OCI-M2 (cell line): ENCODE measurements at regions not wholly inside any gene's neighbourhood (a gene's known extent, or its start where the extent isn't known, plus 50 kb on each side); places are given as distances from the start of the nearest gene placed in this dataset.

Experiments
- DNase-seq: peaks from one replicate; lab custom pipeline; 2025; ENCODE audit not compliant: unreplicated experiment; lab: John Stamatoyannopoulos, UW

DNA sequence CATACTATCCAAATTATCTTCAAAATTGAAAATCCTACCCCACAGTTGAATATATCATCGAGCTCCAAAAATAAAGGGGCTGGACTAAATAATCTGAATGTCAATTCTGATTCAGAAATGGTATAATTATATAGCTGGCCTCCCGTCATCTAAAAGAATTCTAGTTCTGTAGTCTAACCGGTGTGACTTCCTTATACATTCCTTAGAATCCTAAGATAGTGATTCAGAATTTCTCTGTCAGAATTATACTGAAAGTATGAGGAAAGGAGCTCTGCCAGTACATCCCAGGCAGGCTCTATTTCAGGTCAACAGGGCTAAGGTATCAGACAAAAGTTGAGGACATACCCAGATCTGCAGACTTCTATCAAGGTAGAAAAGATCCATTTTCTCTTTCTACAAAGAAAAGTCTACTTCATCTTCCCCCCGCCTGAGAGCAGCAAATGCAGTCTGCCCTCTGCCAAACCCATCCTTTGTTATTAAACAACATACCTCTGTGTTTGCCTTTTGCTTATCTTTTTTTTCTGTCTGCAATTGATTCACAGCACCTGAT, 128.5 kb downstream of the METTL4 start:
- no peak for DNase-seq

DNA sequence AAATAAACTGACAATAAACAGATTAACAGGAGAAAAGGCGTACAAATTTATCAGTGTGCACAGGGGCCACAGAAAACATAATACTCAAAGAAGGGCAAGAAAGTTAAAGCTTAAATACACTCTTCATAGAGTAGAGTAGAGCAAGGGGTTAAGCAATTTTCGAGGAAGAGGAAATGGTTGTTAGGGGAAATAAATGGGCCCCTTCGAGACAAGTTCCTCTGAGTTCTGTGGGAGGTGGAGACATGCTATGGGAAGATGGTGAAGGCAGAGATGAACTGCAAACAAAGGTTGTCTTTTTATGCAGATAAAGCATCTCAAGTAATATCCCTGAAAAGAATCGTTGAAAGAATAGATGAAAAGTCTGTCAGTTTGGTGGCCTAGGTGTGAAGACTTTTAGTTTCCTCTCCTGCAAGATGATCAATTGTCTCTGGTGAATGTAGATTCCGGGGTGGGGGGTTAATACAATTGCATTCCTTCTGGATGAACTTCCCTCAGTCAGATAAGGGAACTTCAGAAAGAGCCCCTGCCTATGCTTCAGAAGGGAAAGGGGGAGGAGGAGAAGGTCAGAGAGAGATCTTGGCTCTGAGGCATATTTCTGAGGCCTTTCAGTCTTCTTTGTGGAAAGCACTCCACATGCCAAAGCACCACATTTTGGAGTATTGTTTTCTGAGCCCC, 127.0 kb downstream of the METTL4 start:
- no peak for DNase-seq

DNA sequence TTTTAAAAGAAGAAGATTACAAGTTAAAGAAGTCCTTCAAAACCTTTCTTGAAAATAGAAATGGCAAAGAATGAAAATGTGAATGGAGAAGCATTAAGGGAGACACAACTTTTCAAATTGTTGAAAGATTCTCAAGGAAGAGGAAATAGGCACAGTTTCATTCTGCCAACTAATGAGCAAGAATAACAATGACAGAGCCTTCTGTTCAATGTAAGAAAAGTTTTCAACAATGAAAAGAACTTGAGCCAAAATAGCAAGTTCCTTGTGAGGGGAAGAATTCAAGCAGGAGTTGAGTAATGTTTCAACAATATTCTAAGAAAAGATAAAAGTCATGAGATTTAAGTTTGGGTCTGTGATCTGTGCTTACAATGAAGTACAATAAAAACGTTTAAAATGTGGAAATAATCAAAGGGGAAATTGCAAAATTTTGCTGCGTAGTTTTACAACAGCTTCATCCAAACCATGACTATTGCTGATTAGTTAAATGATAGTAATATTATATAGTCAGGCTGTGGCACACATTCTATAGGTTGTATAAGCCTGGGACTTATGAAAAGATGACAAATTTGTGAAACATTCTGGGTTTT, 122.6 kb downstream of the METTL4 start:
- DNase-seq, result no peak

DNA sequence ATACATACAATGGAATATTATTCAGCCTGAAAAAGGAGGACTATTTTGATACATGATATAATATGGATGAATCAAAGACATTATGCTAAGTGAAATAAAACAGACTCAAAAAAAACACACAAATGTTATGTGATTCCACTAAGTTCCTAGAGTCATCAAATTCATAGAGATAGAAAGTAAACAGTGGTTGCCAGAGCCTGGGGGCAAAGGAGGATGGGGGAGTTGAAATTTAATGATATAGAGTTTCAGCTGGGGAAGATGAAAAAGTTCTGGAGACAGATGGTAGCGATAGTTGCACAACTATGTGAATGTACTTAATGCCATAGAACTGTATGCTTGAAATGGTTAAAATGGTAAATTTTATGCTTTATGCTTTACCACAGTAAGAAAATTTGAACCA, 119.7 kb downstream of the METTL4 start:
- DNase-seq, result no peak

DNA sequence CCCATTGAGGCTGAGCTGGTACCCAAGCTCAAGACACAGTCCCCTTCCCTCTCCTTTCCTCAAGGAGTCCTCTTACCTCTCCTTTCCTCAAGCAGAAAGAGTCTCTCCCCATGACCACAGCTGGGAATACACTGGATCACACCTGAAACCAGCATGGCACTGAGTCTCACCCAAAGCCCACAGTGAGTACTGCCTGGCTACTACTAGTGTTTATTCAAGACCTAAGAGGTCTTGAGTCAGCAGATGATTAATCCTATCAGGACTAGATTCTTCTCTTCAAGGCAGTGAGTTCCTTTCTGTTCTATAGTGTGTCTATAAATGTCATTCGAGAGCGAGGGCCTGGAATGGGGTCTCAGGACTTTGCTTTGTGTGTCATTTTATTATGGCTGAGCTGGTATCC, 111.4 kb downstream of the METTL4 start:
- no peak for DNase-seq

DNA sequence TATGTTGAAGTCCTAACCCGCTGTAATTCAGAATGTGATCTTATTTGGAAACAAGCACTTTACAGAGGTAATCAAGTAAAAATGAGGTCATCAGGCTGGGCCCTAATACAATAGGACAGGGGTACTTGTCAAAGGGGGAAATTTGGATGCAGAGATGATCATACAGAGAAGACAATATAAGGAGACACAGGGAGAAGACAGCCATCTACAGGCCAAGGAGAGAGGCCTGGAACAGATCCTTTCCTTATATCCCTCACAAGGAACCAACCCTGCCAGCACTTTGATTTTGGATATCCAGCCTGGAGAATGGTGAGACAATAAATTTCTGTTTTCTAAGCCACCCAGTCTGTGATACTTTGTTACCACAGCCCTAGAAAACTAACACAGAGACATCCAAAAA, 104.3 kb downstream of the METTL4 start:
- DNase-seq, result no peak

DNA sequence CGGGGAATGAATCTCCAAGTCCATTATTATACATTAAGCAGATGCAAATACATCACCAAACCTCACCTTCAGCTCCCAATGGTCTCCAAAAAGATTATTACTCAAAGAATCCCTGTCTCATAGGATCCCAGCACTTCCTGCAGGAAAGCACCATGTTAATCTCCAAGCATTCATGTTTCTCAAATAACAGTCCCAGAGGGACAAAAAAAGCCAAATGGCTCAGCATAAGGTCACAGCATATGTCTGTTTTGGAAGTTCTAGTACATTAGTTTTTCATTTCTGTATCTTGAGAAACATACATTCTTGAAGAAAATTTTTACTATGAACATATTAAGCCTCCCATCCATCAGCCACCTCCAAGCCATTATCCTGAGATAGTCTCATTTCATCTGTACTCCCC, 103.3 kb downstream of the METTL4 start:
- no peak for DNase-seq

DNA sequence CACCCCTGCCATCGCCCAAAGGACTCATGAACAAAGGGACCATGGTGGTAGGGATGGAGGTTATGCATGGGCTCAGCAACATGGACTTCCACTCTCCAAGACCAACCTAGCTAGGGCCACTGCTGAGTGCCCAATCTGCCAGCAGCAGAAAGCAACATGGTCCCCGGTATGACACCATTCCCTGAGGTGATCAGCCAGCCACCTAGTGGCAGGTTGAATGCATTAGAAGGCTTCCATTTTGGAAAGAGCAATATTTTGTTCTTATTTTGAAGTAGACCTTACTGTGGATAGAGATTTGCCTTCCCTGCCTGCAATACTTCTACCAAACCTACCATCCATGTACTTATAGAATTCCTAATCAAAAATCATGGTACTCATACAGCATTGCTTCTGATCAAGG, 99.8 kb downstream of the METTL4 start:
- DNase-seq, result no peak

DNA sequence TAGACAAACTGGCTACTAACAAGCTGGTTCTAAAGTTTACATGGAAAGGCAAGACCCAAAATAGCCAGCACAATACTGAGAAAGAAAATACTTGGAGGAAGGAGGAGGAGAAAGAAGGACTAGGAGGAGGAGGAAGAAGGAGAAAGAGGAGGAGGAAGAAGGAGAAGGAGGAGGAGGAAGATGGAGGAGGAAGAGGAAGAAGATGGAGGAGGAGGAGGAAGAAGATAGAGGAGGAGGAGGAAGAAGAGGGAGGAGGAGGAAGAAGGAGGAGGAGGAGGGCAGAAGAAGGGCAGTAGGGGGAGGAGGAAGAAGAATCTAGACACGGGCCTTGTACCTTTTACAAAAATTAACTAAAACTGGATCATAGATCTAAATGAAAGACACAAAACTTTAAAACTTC, 92.6 kb downstream of the METTL4 start:
- DNase-seq, result no peak

DNA sequence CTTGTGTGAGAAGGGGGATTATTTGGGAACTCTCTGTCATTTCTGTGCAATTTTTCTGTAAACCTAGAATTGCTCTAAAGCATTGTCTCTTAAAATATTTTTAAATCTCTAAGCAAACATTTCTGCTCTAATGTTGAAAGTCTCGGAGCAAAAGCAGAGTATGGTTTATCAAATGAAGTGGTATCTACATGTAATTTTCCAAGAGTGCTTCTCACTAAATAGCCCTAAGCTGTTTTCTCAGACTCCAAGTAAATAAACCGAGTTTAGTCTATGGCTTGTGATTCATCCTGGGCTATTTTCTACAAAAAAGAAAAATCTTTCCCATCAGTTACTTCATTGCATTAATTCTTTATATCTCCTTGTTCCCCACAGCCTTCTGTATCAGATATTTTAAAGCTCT, 90.8 kb downstream of the METTL4 start:
- no peak for DNase-seq

DNA sequence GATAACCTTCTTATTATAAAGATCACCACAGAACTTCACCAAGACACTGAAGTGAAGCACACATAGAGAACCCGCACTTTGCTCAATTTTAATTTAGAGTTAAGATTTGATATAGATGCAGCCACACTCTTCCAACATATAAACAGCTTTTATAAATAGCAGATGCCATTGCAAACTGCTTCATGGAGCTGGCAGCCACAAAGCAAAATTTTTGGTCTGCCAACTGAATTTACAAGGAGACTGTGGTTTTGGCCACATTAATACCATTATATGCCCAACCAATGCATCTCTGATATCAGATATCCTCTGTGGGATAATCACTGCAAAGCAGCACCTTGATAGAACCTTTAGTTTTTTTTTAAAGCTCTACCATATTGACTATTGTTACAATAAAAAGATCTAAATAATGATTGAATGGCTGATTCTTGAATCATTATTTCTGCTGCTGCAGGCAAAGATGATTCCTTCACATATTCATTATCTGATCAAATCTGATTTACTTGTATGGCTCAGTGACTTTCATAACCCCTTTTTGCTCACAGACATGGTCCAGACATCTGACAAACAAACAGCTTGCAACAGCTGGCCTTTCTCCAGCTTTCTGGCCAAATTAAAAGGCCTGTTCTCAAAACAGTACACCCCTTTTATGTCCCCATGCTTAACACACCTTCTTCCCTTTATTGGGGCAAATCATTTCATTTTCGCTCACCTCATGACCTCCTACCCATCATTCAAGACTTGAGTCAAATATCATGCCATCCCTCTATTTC, 88.4 kb downstream of the METTL4 start:
- no peak for DNase-seq

DNA sequence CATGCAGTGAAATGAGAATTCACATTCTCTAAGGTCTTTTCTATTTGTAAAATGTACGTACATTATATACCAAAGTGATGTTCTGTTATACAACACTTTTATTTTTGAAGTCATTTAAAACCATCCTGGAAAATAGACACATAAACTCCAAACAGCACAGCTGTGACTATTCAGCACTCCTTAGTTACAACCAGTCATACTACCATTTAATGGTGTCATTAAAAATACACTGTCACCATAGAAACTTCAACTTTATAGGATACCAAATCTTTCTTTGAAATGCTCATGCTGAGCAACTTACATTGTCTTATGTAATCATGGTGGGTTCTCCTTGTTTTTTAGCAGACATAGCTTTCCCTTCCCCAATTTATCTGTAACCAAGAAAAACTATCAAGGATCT, 85.3 kb downstream of the METTL4 start:
- no peak for DNase-seq

DNA sequence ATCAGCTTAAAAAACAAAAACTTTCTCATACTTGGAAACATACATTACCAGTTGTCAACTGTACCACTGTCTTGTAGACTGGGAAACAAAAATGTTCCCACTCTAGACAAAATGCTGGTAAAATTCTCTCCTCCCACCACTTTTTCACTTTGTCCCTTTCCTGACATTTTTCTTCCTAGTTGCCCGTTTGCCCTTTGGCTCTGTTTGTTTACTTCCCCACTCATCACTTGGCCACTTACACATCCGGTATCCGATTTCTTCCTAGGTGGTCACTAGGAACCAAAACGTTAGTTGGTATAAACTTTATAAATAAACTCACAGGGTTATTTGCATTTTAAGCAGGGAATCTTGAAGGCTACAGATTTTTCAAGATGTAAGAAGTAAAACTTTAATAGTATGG, 84.9 kb downstream of the METTL4 start:
- no peak for DNase-seq
